ENCODE measurements at regions not wholly inside any gene's neighbourhood (a gene's known extent, or its start where the extent isn't known, plus 50 kb on each side); places are given as distances from the start of the nearest gene placed in this dataset.

- Mint-ChIP-seq H3K4me1 (no peaks in the 10 kb centered on the region), H3K27ac (no peak overlapping the region), H3K4me3 (no peak overlapping the region), H3K9me3 (no peaks in the 10 kb centered on the region), H3K27me3 (no peaks in the 10 kb centered on the region), H3K36me3 (no peaks in the 10 kb centered on the region)
- CTCF ChIA-PET, result no interaction called here
- no peak for DNase-seq
These were observed 918.6 kb downstream of the KCNMA1 start for GRCh38 chr10:76719006-76719405.

- Mint-ChIP-seq H3K36me3 (no peaks in the 10 kb centered on the region), H3K27ac (no peak overlapping the region)
- CTCF ChIA-PET, result no interaction called here
These were observed 920.5 kb downstream of the KCNMA1 start for GRCh38 chr10:76717141-76717540.

GRCh38 chr10:76711222-76711997 is 926.2 kb downstream of the KCNMA1 start:
- CTCF ChIA-PET, result no interaction called here
- Mint-ChIP-seq H3K4me1 (no peaks in the 10 kb centered on the region), H3K9me3 (peaks cover 2% of the 10 kb centered on the region), H3K4me3 (no peak overlapping the region), H3K27me3 (no peaks in the 10 kb centered on the region), H3K36me3 (no peaks in the 10 kb centered on the region), H3K27ac (no peak overlapping the region)
- DNase-seq, result no peak

More at GRCh38 chr10:76717141-76717540, 920.5 kb downstream of the KCNMA1 start:
- Mint-ChIP-seq H3K9me3 (no peaks in the 10 kb centered on the region), H3K27me3 (no peaks in the 10 kb centered on the region), H3K4me3 (no peak overlapping the region), H3K4me1 (no peaks in the 10 kb centered on the region)
- DNase-seq, result no peak

- Mint-ChIP-seq H3K27me3 (no peaks in the 10 kb centered on the region), H3K36me3 (no peaks in the 10 kb centered on the region), H3K4me1 (no peaks in the 10 kb centered on the region), H3K27ac (no peak overlapping the region), H3K9me3 (peaks cover 4% of the 10 kb centered on the region), H3K4me3 (no peak overlapping the region)
- CTCF ChIA-PET, result no interaction called here
- DNase-seq, result no peak
These were observed 937.4 kb downstream of the KCNMA1 start for GRCh38 chr10:76700241-76700640.

GRCh38 chr10:76697923-76698322 is 939.7 kb downstream of the KCNMA1 start:
- Mint-ChIP-seq H3K36me3 (no peaks in the 10 kb centered on the region), H3K9me3 (no peaks in the 10 kb centered on the region), H3K27ac (no peak overlapping the region), H3K4me1 (no peaks in the 10 kb centered on the region), H3K27me3 (no peaks in the 10 kb centered on the region), H3K4me3 (no peak overlapping the region)
- no peak for DNase-seq
- CTCF ChIA-PET, result no interaction called here

- H3K9me3 Mint-ChIP-seq, result peaks cover 6% of the 10 kb centered on the region
- H3K4me1 Mint-ChIP-seq, result no peaks in the 10 kb centered on the region
- CTCF ChIA-PET, result no interaction called here
- no peak overlapping the region for H3K4me3 Mint-ChIP-seq
- H3K36me3 Mint-ChIP-seq, result no peaks in the 10 kb centered on the region
- no peak for DNase-seq
- no peak overlapping the region for H3K27ac Mint-ChIP-seq
- no peaks in the 10 kb centered on the region for H3K27me3 Mint-ChIP-seq
These were observed 942.5 kb downstream of the KCNMA1 start for GRCh38 chr10:76695069-76695468.

GRCh38 chr10:76686201-76686600 is 951.4 kb downstream of the KCNMA1 start:
- CTCF ChIA-PET, result no interaction called here
- H3K4me3 Mint-ChIP-seq, result no peak overlapping the region
- H3K36me3 Mint-ChIP-seq, result no peaks in the 10 kb centered on the region
- no peak overlapping the region for H3K27ac Mint-ChIP-seq
- H3K27me3 Mint-ChIP-seq, result no peaks in the 10 kb centered on the region
- no peaks in the 10 kb centered on the region for H3K4me1 Mint-ChIP-seq
- H3K9me3 Mint-ChIP-seq, result peaks cover 4% of the 10 kb centered on the region
- DNase-seq, result no peak

GRCh38 chr10:76684968-76685367 is 952.6 kb downstream of the KCNMA1 start:
- Mint-ChIP-seq H3K4me1 (no peaks in the 10 kb centered on the region), H3K4me3 (no peak overlapping the region), H3K27me3 (no peaks in the 10 kb centered on the region), H3K36me3 (no peaks in the 10 kb centered on the region), H3K9me3 (peaks cover 5% of the 10 kb centered on the region), H3K27ac (no peak overlapping the region)
- DNase-seq, result no peak
- CTCF ChIA-PET, result no interaction called here

GRCh38 chr10:76681153-76681552 is 956.5 kb downstream of the KCNMA1 start:
- no peaks in the 10 kb centered on the region for H3K27me3 Mint-ChIP-seq
- CTCF ChIA-PET, result no interaction called here
- H3K9me3 Mint-ChIP-seq, result peaks cover 5% of the 10 kb centered on the region
- no peak overlapping the region for H3K4me3 Mint-ChIP-seq
- DNase-seq, result no peak
- H3K4me1 Mint-ChIP-seq, result no peaks in the 10 kb centered on the region
- no peak overlapping the region for H3K27ac Mint-ChIP-seq
- H3K36me3 Mint-ChIP-seq, result no peaks in the 10 kb centered on the region

- DNase-seq, result no peak
- CTCF ChIA-PET, result no interaction called here
These were observed 958.6 kb downstream of the KCNMA1 start for GRCh38 chr10:76679030-76679429.

GRCh38 chr10:76675951-76676587 is 961.5 kb downstream of the KCNMA1 start:
- CTCF ChIA-PET, result no interaction called here
- Mint-ChIP-seq H3K4me3 (no peak overlapping the region), H3K27me3 (no peaks in the 10 kb centered on the region), H3K4me1 (no peaks in the 10 kb centered on the region), H3K36me3 (no peaks in the 10 kb centered on the region), H3K9me3 (peaks cover 6% of the 10 kb centered on the region), H3K27ac (no peak overlapping the region)
- DNase-seq, result no peak

More at GRCh38 chr10:76679030-76679429, 958.6 kb downstream of the KCNMA1 start:
- H3K4me3 Mint-ChIP-seq, result no peak overlapping the region
- peaks cover 5% of the 10 kb centered on the region for H3K9me3 Mint-ChIP-seq
- no peak overlapping the region for H3K27ac Mint-ChIP-seq
- H3K4me1 Mint-ChIP-seq, result no peaks in the 10 kb centered on the region
- no peaks in the 10 kb centered on the region for H3K27me3 Mint-ChIP-seq
- H3K36me3 Mint-ChIP-seq, result no peaks in the 10 kb centered on the region

GRCh38 chr10:76675561-76675950 is 962.1 kb downstream of the KCNMA1 start:
- peaks cover 2% of the 10 kb centered on the region for H3K9me3 Mint-ChIP-seq
- no peaks in the 10 kb centered on the region for H3K36me3 Mint-ChIP-seq
- no peak overlapping the region for H3K4me3 Mint-ChIP-seq
- CTCF ChIA-PET, result no interaction called here
- no peak for DNase-seq
- no peak overlapping the region for H3K27ac Mint-ChIP-seq
- H3K4me1 Mint-ChIP-seq, result no peaks in the 10 kb centered on the region
- no peaks in the 10 kb centered on the region for H3K27me3 Mint-ChIP-seq

GRCh38 chr10:76667408-76668370 is 969.9 kb downstream of the KCNMA1 start:
- H3K27ac Mint-ChIP-seq, result no peak overlapping the region
- H3K4me1 Mint-ChIP-seq, result no peaks in the 10 kb centered on the region
- no peak for DNase-seq
- CTCF ChIA-PET, result no interaction called here
- no peak overlapping the region for H3K4me3 Mint-ChIP-seq
- H3K9me3 Mint-ChIP-seq, result peaks cover 7% of the 10 kb centered on the region
- H3K27me3 Mint-ChIP-seq, result no peaks in the 10 kb centered on the region
- no peaks in the 10 kb centered on the region for H3K36me3 Mint-ChIP-seq

GRCh38 chr10:76666891-76667290 is 970.7 kb downstream of the KCNMA1 start:
- no peak overlapping the region for H3K27ac Mint-ChIP-seq
- H3K36me3 Mint-ChIP-seq, result no peaks in the 10 kb centered on the region
- peaks cover 7% of the 10 kb centered on the region for H3K9me3 Mint-ChIP-seq
- no peaks in the 10 kb centered on the region for H3K27me3 Mint-ChIP-seq
- H3K4me3 Mint-ChIP-seq, result no peak overlapping the region
- no peaks in the 10 kb centered on the region for H3K4me1 Mint-ChIP-seq
- CTCF ChIA-PET, result no interaction called here
- no peak for DNase-seq

Measured in activated naive CD4-positive, alpha-beta T cell treated with anti-CD3 and anti-CD28 coated beads, Interleukin-2, amount 10 ng/mL, durations not matched to agents 7 days and 5 days (primary cell).